Prostate gland (tissue), 2 donors: ENCODE measurements at regions not wholly inside any gene's neighbourhood (a gene's known extent, or its start where the extent isn't known, plus 50 kb on each side); places are given as distances from the start of the nearest gene placed in this dataset.

Source experiments
- CTCF ChIP-seq, 4 experiments: fragments of 200-600 bp in 2 of 4; fragments of 450-650 bp in 2 of 4; sonication (generic) in 2 of 4; IDR thresholded peaks; 1 replicate in 3 of 4; 2 replicates in 1 of 4; pipeline ENCODE4 v1.5.1; 2016 to 2019; ENCODE audit warnings: antibody characterized with exemption in 4 of 4, mild to moderate bottlenecking in 2 of 4, moderate library complexity in 2 of 4
- POLR2A ChIP-seq: fragments of 450-650 bp; IDR thresholded peaks from one replicate; pipeline ENCODE4 v1.6.1; 2016; ENCODE audit warnings: antibody characterized with exemption, mild to moderate bottlenecking
- POLR2AphosphoS5 ChIP-seq: sonication (generic); formaldehyde crosslinking; IDR thresholded peaks from one replicate; pipeline ENCODE4 v1.6.1; 2017; ENCODE audit warnings: antibody characterized with exemption

GRCh38 chr13:44790289-44790688 is 199.0 kb downstream of the NUFIP1 start:
- TF ChIP-seq POLR2A (no peak), CTCF (IDR thresholded peaks at IDR 0.05) (no peak), POLR2AphosphoS5 (no peak)
